Uterus (tissue), 3 donors: ENCODE measurements at regions not wholly inside any gene's neighbourhood (a gene's known extent, or its start where the extent isn't known, plus 50 kb on each side); places are given as distances from the start of the nearest gene placed in this dataset.

ENCODE experiments used
- DNase-seq, 2 donors: peaks; one replicate each; pipeline ENCODE4 v3.0.0-alpha.2; 2019 to 2020
- H3K27ac ChIP-seq, 2 donors: fragments of 200-600 bp; sonication (generic); 1 replicate in 1 of 2; 2 replicates in 1 of 2; pipeline ENCODE4 v1.5.1; 2016 to 2018
- H3K27me3 ChIP-seq, 2 donors: fragments of 200-600 bp; sonication (generic); one replicate each; pipeline ENCODE4 v1.5.1; 2018 to 2019; ENCODE audit warnings: control low read depth in 1 of 2
- H3K36me3 ChIP-seq, 2 donors: fragments of 200-600 bp; sonication (generic); one replicate each; pipeline ENCODE4 v1.5.1; 2019; ENCODE audit warnings: control low read depth in 1 of 2
- H3K4me1 ChIP-seq, 2 donors: fragments of 200-600 bp; sonication (generic); one replicate each; pipeline ENCODE4 v1.5.1; 2018 to 2019; ENCODE audit warnings: control low read depth in 1 of 2
- H3K4me3 ChIP-seq, 2 donors: fragments of 200-600 bp; sonication (generic); 1 replicate in 1 of 2; 2 replicates in 1 of 2; pipeline ENCODE4 v1.5.1; 2018 to 2019; ENCODE audit warnings: mild to moderate bottlenecking in 1 of 2
- H3K9me3 ChIP-seq, 2 donors: fragments of 200-600 bp; sonication (generic); one replicate each; pipeline ENCODE4 v1.5.1; 2019; ENCODE audit warnings: control low read depth in 1 of 2
- POLR2A ChIP-seq, 2 donors: fragments of 450-650 bp; IDR thresholded peaks; one replicate each; pipeline ENCODE4 v1.6.1; 2016; ENCODE audit warnings: antibody characterized with exemption in 2 of 2, mild to moderate bottlenecking in 1 of 2, moderate library complexity in 1 of 2
- intact Hi-C: fragments of 100-400 bp; cut with DNase I; formaldehyde crosslinking; loops from one replicate; pipeline ENCODE4 v1.15.1; 2023; ENCODE audit warnings: low total_unique reads
- TF ChIP-seq, protein P1 (sequence below), 4 experiments: fragments of 200-600 bp in 2 of 4; fragments of 450-650 bp in 2 of 4; sonication (generic) in 2 of 4; IDR thresholded peaks; one replicate each; pipeline ENCODE4 v1.5.1; 2016 to 2019; ENCODE audit warnings: antibody characterized with exemption in 4 of 4, mild to moderate bottlenecking in 2 of 4, moderate library complexity in 1 of 4
- donor health status: DM: yes; HTN: yes; CAD: no.

DNA sequence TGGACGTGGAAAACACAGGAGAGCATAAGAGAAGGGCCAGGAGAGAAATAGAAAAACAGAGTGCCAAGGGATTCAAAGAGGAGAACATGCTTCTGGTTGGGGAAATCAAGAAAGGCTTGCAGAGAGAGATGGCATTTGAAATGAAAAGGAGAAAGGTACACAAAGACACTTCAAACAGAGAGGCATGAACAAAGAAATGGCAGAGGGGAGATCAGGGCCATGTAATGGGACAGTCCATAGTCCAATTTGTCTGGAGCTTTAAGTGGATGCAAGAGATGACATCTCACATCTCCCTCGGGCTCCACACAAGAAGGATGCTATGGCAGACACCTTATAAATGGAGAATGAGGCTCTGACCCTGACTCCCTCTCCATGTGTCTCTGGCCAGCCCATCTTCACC, 331.1 kb downstream of the MLLT3 start:
- TF ChIP-seq POLR2A (IDR thresholded peaks at IDR 0.05) = no peak
- TF ChIP-seq, protein P1, sequence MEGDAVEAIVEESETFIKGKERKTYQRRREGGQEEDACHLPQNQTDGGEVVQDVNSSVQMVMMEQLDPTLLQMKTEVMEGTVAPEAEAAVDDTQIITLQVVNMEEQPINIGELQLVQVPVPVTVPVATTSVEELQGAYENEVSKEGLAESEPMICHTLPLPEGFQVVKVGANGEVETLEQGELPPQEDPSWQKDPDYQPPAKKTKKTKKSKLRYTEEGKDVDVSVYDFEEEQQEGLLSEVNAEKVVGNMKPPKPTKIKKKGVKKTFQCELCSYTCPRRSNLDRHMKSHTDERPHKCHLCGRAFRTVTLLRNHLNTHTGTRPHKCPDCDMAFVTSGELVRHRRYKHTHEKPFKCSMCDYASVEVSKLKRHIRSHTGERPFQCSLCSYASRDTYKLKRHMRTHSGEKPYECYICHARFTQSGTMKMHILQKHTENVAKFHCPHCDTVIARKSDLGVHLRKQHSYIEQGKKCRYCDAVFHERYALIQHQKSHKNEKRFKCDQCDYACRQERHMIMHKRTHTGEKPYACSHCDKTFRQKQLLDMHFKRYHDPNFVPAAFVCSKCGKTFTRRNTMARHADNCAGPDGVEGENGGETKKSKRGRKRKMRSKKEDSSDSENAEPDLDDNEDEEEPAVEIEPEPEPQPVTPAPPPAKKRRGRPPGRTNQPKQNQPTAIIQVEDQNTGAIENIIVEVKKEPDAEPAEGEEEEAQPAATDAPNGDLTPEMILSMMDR (IDR thresholded peaks at IDR 0.05) = no peak
- Histone ChIP-seq H3K4me1 (no peaks in the 10 kb centered on the region), H3K36me3 (no peaks in the 10 kb centered on the region), H3K4me3 (no peak overlapping the region), H3K27ac (no peak overlapping the region), H3K27me3 (no peaks in the 10 kb centered on the region), H3K9me3 (no peaks in the 10 kb centered on the region)
- intact Hi-C loops = no loop called here
- no peak for DNase-seq

DNA sequence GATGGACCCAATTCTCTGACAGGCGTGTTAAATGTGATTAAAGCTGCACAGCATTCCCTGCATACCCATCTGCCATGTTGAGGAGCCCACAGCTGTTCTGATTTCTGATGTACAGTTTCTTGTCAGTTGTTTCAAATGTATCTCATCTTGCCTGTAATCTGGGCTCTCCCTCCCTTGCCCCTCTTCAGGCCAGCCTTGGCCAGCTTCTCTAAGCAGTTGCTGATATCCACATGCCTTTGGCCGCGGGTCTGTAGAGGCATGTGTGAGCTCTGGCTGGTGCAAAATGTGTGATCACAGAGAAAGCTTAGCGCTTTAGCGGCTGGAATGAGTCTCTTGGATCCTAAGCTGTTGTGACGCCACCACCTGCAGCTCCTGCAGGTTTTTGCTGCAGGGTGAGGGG, 332.0 kb downstream of the MLLT3 start:
- no peak overlapping the region for H3K27ac ChIP-seq
- no peak for DNase-seq
- TF ChIP-seq POLR2A (IDR thresholded peaks at IDR 0.05) = no peak
- TF ChIP-seq, protein P1 (IDR thresholded peaks at IDR 0.05) = no peak
- H3K9me3 ChIP-seq = no peaks in the 10 kb centered on the region
- intact Hi-C loops = no loop called here
- no peak overlapping the region for H3K4me3 ChIP-seq
- H3K36me3 ChIP-seq = no peaks in the 10 kb centered on the region
- H3K27me3 ChIP-seq = no peaks in the 10 kb centered on the region
- no peaks in the 10 kb centered on the region for H3K4me1 ChIP-seq

DNA sequence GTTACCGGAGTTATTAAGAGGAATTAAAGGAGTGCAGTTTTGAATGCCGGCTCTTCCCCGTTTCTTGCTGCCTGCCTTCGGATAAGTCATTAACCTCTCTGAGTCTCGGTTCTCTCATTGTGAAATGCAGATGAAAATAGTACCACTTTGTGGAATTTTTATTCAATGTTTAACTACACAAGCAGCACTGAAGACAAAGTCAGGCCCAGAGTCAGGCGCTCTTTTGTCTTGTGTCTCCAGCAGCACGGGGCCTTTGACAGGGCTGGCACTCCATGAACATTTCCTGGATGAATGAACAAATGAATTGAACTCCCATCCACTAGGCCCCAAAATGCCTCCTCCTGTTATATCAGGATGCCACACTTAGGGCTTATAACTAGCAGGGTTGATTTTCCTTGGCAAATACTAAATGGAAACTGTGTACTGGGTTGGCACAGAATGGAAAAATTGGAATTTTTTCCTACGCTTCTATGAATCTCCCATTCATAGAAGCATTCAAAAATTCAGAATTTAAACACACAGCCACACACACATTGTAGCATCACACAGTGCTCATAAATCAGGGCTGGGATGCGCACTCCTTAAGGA, 332.8 kb downstream of the MLLT3 start:
- H3K36me3 ChIP-seq = no peaks in the 10 kb centered on the region
- no peak overlapping the region for H3K4me3 ChIP-seq
- H3K27ac ChIP-seq = no peak overlapping the region
- no peak for DNase-seq
- H3K4me1 ChIP-seq = no peaks in the 10 kb centered on the region
- H3K27me3 ChIP-seq = no peaks in the 10 kb centered on the region
- H3K9me3 ChIP-seq = no peaks in the 10 kb centered on the region
- TF ChIP-seq, protein P1 (IDR thresholded peaks at IDR 0.05) = no peak
- no peak for TF ChIP-seq POLR2A (IDR thresholded peaks at IDR 0.05)
- intact Hi-C loops = no loop called here

DNA sequence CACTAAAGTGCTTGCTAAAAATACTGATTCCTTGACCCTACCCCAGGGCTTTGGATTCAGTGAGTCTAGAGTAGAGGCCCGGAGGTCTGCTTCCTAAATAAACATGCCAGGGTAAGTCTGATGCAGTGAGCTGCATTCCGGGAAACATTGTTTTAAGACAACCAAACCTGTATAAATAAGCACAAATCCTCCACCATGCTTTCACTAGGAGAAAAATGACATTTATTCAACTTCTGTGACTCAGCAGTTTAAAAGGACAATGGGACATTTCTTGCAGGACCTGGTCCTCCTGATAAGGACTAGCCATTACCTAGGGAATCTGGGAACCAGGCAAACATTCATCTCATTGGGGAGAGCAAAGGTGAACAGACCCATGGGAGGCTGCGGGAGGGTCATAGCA, 335.3 kb downstream of the MLLT3 start:
- no peaks in the 10 kb centered on the region for H3K36me3 ChIP-seq

DNA sequence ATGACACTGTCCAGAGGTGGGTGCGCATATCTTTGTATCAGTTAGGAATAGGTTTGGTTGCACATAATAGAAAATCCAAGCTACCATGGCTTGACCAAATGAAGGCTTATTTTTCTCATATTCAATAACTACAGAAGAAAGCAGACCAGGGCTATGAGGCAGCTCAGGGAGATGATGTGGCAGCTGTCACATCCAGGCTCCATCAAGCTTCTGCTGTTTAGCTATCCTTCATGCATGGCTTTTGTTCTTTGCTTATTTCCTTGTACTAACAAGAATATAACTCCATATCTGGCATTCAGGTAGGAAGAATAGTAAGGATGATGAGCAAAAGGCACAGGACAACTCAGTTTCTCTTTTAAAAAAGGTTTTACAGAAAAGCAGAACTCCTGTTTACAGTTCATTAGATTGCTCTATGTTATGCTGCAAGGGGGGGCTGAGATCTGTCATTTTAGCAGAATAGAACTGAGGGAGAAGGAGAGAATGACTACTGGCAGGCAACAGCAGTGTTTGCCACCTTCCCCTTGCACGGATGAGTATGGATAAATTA, 336.1 kb downstream of the MLLT3 start:
- H3K9me3 ChIP-seq = no peaks in the 10 kb centered on the region
- no peaks in the 10 kb centered on the region for H3K4me1 ChIP-seq
- H3K4me3 ChIP-seq = no peak overlapping the region
- H3K27ac ChIP-seq = no peak overlapping the region
- no peak for TF ChIP-seq POLR2A (IDR thresholded peaks at IDR 0.05)
- TF ChIP-seq, protein P1 (IDR thresholded peaks at IDR 0.05) = no peak
- no peaks in the 10 kb centered on the region for H3K36me3 ChIP-seq
- H3K27me3 ChIP-seq = no peaks in the 10 kb centered on the region
- intact Hi-C loops = no loop called here
- DNase-seq = no peak

More for the DNA sequence above, 335.3 kb downstream of the MLLT3 start:
- Histone ChIP-seq H3K4me3 (no peak overlapping the region), H3K9me3 (no peaks in the 10 kb centered on the region), H3K4me1 (no peaks in the 10 kb centered on the region), H3K27me3 (no peaks in the 10 kb centered on the region), H3K27ac (no peak overlapping the region)
- TF ChIP-seq, protein P1 (IDR thresholded peaks at IDR 0.05) = no peak
- TF ChIP-seq POLR2A (IDR thresholded peaks at IDR 0.05) = no peak
- intact Hi-C loops = no loop called here
- no peak for DNase-seq
